Colonic mucosa (tissue), 4 donors: ENCODE measurements at regions not wholly inside any gene's neighbourhood (a gene's known extent, or its start where the extent isn't known, plus 50 kb on each side); places are given as distances from the start of the nearest gene placed in this dataset.

Experiments used
- DNase-seq: peaks from one replicate; pipeline ENCODE4 v3.0.0-alpha.2; 2020
- H3K27ac ChIP-seq: fragments of 200-600 bp; one replicate; pipeline ENCODE4 v1.8.0; 2021
- H3K27me3 ChIP-seq: fragments of 200-600 bp; one replicate; pipeline ENCODE4 v1.8.0; 2021
- H3K36me3 ChIP-seq: fragments of 200-600 bp; one replicate; pipeline ENCODE4 v1.8.0; 2021
- H3K4me1 ChIP-seq: fragments of 200-600 bp; one replicate; pipeline ENCODE4 v1.8.0; 2021; ENCODE audit warnings: mild to moderate bottlenecking
- H3K4me3 ChIP-seq: fragments of 200-600 bp; one replicate; pipeline ENCODE4 v1.8.0; 2021
- H3K9ac ChIP-seq, 2 donors: one replicate each; pipeline ENCODE4 v1.7.0; 2013; ENCODE audit warnings: control low read depth in 2 of 2, low read depth in 2 of 2, low read length in 2 of 2
- H3K9me3 ChIP-seq: fragments of 200-600 bp; one replicate; pipeline ENCODE4 v1.8.0; 2021
- CTCF ChIP-seq: fragments of 200-600 bp; IDR thresholded peaks from one replicate; pipeline ENCODE4 v1.8.0; 2022; ENCODE audit warnings: antibody characterized with exemption, mild to moderate bottlenecking
- intact Hi-C: fragments of 100-400 bp; cut with DNase I; formaldehyde crosslinking; loops from one replicate; pipeline ENCODE4 v1.14.1; 2022
- donor health status: healthy.
- donor health status: DM: no; HTN: no; CAD: no.
- donor health status: DM: no; HTN: no; CAD: no.

DNA sequence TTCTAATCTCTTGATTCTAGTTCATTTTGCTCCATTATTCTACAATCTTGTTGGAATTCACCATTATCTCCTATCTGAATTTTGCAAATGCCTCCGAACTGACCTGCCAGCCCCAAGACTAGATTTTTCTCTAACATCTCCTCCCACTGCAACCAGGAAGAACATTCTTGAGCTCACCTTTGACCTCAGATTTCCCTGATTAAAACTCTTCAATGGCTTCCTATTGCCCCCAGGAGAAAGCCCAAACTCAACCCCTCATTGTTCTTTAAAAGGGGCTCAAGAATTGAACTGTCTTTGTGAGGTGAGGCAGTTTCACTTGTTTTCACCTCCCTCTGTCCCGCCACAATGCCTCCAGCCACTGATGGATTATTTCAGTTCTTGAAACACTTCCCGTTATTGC, 784.6 kb upstream of the ZEB2 start:
- no peaks in the 10 kb centered on the region for H3K36me3 ChIP-seq

DNA sequence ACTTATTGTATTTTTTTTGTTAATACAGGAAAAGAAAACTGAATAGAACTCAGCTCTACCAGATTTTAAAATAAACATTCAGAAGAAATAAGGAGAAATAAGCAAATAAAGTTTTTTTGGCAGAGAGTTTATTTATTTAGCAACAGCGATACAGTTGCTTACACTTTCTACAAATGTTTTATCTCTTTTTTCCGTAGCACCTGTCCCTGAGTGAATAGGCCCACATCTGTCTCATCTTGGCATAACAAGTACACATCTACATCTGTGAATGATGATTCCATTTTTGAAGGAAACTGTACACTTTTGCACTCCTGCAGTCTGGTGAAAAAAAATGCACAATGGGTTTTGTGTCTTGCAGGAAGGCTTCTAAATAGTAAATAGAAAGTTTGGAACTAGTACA, 783.6 kb upstream of the ZEB2 start:
- intact Hi-C loops = no loop called here
- Histone ChIP-seq H3K27me3 (no peaks in the 10 kb centered on the region), H3K36me3 (no peaks in the 10 kb centered on the region), H3K4me3 (no peak overlapping the region), H3K27ac (no peak overlapping the region), H3K9ac (no peak overlapping the region), H3K4me1 (no peaks in the 10 kb centered on the region), H3K9me3 (no peaks in the 10 kb centered on the region)
- DNase-seq = no peak
- TF ChIP-seq CTCF = no peak

More for the DNA sequence above, 784.6 kb upstream of the ZEB2 start:
- no peaks in the 10 kb centered on the region for H3K9me3 ChIP-seq
- no peak overlapping the region for H3K4me3 ChIP-seq
- H3K4me1 ChIP-seq = no peaks in the 10 kb centered on the region
- no peaks in the 10 kb centered on the region for H3K27me3 ChIP-seq
- no peak for DNase-seq
- intact Hi-C loops = no loop called here
- H3K9ac ChIP-seq = no peak overlapping the region
- no peak overlapping the region for H3K27ac ChIP-seq
- TF ChIP-seq CTCF = no peak

- no peak for TF ChIP-seq CTCF
- DNase-seq = no peak
- no peak overlapping the region for H3K4me3 ChIP-seq
- no peaks in the 10 kb centered on the region for H3K36me3 ChIP-seq
- H3K9me3 ChIP-seq = no peaks in the 10 kb centered on the region
- no peaks in the 10 kb centered on the region for H3K27me3 ChIP-seq
- no peaks in the 10 kb centered on the region for H3K4me1 ChIP-seq
- H3K27ac ChIP-seq = no peak overlapping the region
- intact Hi-C loops = no loop called here
- no peak overlapping the region for H3K9ac ChIP-seq
These were observed 783.0 kb upstream of the ZEB2 start for GRCh38 chr2:145302886-145303285.

DNA sequence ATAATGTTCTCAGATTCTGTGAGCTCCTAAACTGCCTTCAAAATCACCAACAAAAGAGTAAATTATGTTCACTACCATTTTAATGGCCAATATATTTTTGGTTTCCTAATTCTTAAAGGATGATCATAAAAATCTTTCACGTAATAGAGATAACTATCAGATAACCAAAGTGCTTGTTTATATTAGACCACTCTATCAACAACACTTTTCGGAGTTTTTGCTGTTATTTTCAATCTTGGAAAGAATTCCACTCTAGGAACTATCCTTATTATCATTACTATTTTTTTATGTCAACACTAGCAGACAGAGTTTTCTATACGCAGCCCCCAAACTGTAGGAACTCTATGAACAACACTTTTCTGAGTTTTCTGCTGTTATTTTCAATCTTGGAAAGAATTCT, 782.5 kb upstream of the ZEB2 start:
- DNase-seq = no peak
- no peaks in the 10 kb centered on the region for H3K27me3 ChIP-seq
- H3K27ac ChIP-seq = no peak overlapping the region
- no peaks in the 10 kb centered on the region for H3K9me3 ChIP-seq
- no peaks in the 10 kb centered on the region for H3K4me1 ChIP-seq
- no peaks in the 10 kb centered on the region for H3K36me3 ChIP-seq
- no peak for TF ChIP-seq CTCF
- no peak overlapping the region for H3K9ac ChIP-seq
- no peak overlapping the region for H3K4me3 ChIP-seq
- intact Hi-C loops = no loop called here

- Histone ChIP-seq H3K9ac (no peak overlapping the region), H3K27me3 (no peaks in the 10 kb centered on the region), H3K4me3 (no peak overlapping the region), H3K9me3 (no peaks in the 10 kb centered on the region), H3K27ac (no peak overlapping the region), H3K36me3 (no peaks in the 10 kb centered on the region), H3K4me1 (no peaks in the 10 kb centered on the region)
- intact Hi-C loops = no loop called here
- DNase-seq = no peak
- TF ChIP-seq CTCF = no peak
These were observed 779.4 kb upstream of the ZEB2 start for GRCh38 chr2:145299368-145299767.

GRCh38 chr2:145292166-145292565, 772.2 kb upstream of the ZEB2 start:
- Histone ChIP-seq H3K27ac (no peak overlapping the region), H3K9ac (no peak overlapping the region), H3K27me3 (no peaks in the 10 kb centered on the region), H3K4me1 (no peaks in the 10 kb centered on the region), H3K4me3 (no peak overlapping the region), H3K9me3 (no peaks in the 10 kb centered on the region), H3K36me3 (no peaks in the 10 kb centered on the region)
- no peak for TF ChIP-seq CTCF
- intact Hi-C loops = no loop called here
- no peak for DNase-seq
